ENCODE measurements at regions not wholly inside any gene's neighbourhood (a gene's known extent, or its start where the extent isn't known, plus 50 kb on each side); places are given as distances from the start of the nearest gene placed in this dataset.

- H2AFZ ChIP-seq (ENCODE audit: low read length) = no peak overlapping the region
- H3T11ph ChIP-seq (ENCODE audit: low read length) = no peak overlapping the region
- WGBS (ENCODE audit: extremely low coverage, insufficient read length, low lambda C conversion rate) = no CpG with 5 or more reads among the region's 3 CpGs
- no peak overlapping the region for H3K4ac ChIP-seq (ENCODE audit: low read depth, low read length)
- no peak overlapping the region for H3K23ac ChIP-seq (ENCODE audit: insufficient read length, low read depth, low read length)
- DNase-seq = no peak
- no peak overlapping the region for H3K27ac ChIP-seq (ENCODE audit: insufficient read length, low read depth, low read length)
- no peak overlapping the region for H3K18ac ChIP-seq (ENCODE audit: insufficient read length, low read depth, low read length)
- H3K27me3 ChIP-seq (ENCODE audit: insufficient read depth, low read length) = no peaks in the 10 kb centered on the region
- no peak for TF ChIP-seq CTCF (conservative IDR thresholded peaks at IDR 0.05)
- no peaks in the 10 kb centered on the region for H4K20me1 ChIP-seq (ENCODE audit: control insufficient read depth, insufficient read depth, insufficient read length)
- no peak overlapping the region for H3K9ac ChIP-seq (ENCODE audit: extremely low read depth, insufficient read length, low read length)
- H2BK120ac ChIP-seq (ENCODE audit: low read depth, low read length, poor library complexity, severe bottlenecking) = no peak overlapping the region
- H2BK5ac ChIP-seq (ENCODE audit: insufficient read length, low read length) = no peak overlapping the region
- Mint-ChIP-seq H3K36me3 (ENCODE audit: insufficient read depth in 1 of 3, low read depth in 3 of 3) (peaks cover 3 to 4% (median 3%) of the 10 kb centered on the region in 3 experiments; a peak in 5 of 7 replicates), H3K4me3 (no peak overlapping the region), H3K27me3 (ENCODE audit: low read depth) (no peaks in the 10 kb centered on the region), H3K9me3 (peaks cover 13% of the 10 kb centered on the region in 2 experiments), H3K4me1 (no peaks in the 10 kb centered on the region), H3K27ac (no peak overlapping the region)
- no peak overlapping the region for H3K56ac ChIP-seq (ENCODE audit: insufficient read length, low read depth, low read length)
- no peak overlapping the region for H4K8ac ChIP-seq (replicated peaks; ENCODE audit: insufficient read length, low read depth, low read length)
- no peaks in the 10 kb centered on the region for H3K23me2 ChIP-seq (ENCODE audit: insufficient read length, low read depth, low read length, poor library complexity, severe bottlenecking)
- H3K4me2 ChIP-seq (ENCODE audit: insufficient read depth, insufficient read length, low read length) = no peak overlapping the region
- H4K5ac ChIP-seq (ENCODE audit: insufficient read length, low read depth, low read length) = no peak overlapping the region
- H3K14ac ChIP-seq (ENCODE audit: insufficient read depth, low read length) = no peak overlapping the region
- H4K91ac ChIP-seq (ENCODE audit: insufficient read length, low read depth, low read length) = no peak overlapping the region
- no peaks in the 10 kb centered on the region for H3K79me2 ChIP-seq (ENCODE audit: insufficient read depth, low read length)
- no peaks in the 10 kb centered on the region for H3K4me1 ChIP-seq (ENCODE audit: insufficient read depth, low read length)
- H2BK20ac ChIP-seq (ENCODE audit: low read depth, low read length, poor library complexity, severe bottlenecking) = no peak overlapping the region
- no peaks in the 10 kb centered on the region for H3K9me3 ChIP-seq (ENCODE audit: control insufficient read depth, low read depth, low read length)
- no peak overlapping the region for H2BK15ac ChIP-seq (ENCODE audit: low read depth, low read length)
- no peak overlapping the region for H2AK5ac ChIP-seq (ENCODE audit: insufficient read length, low read length)
- H3K79me1 ChIP-seq (ENCODE audit: insufficient read depth, low read depth, low read length, poor library complexity, severe bottlenecking) = no peaks in the 10 kb centered on the region
- H2BK12ac ChIP-seq (ENCODE audit: insufficient read length, low read depth, low read length) = no peak overlapping the region
These were observed 562.8 kb upstream of the SGCG start for GRCh38 chr13:22618002-22618401.
